MM.1S (cell line): ENCODE measurements at regions not wholly inside any gene's neighbourhood (a gene's known extent, or its start where the extent isn't known, plus 50 kb on each side); places are given as distances from the start of the nearest gene placed in this dataset.

Source experiments
- CTCF ChIP-seq: fragments of 300-600 bp; sonication (generic); IDR thresholded peaks from 2 replicates; pipeline ENCODE4 v1.5.1; 2016; ENCODE audit warnings: antibody characterized with exemption, low read length, mixed read lengths
- EZH2 ChIP-seq: fragments of 300-600 bp; sonication (generic); optimal IDR thresholded peaks from 2 replicates; pipeline ENCODE3; 2017; ENCODE audit warnings: low read depth, mild to moderate bottlenecking, antibody characterized with exemption, low read length, mixed read lengths

- TF ChIP-seq EZH2 (no peak), CTCF (no peak)
Observed at GRCh38 chr1:83781667-83782066, 217.3 kb downstream of the TTLL7 start.
